Right lobe of liver (tissue), 6 donors: ENCODE measurements at regions not wholly inside any gene's neighbourhood (a gene's known extent, or its start where the extent isn't known, plus 50 kb on each side); places are given as distances from the start of the nearest gene placed in this dataset.

Source experiments
- ATAC-seq, 4 donors: fragments of 200-7000 bp; cut with Tn5 transposase; one replicate each; pipeline ENCODE4 v1.9.1; 2020; ENCODE audit warnings: mild to moderate bottlenecking in 4 of 4, moderate library complexity in 4 of 4
- DNase-seq, 3 donors: peaks; one replicate each; pipeline ENCODE4 v3.0.0-alpha.2; 2020
- H3K27ac ChIP-seq, 3 donors: fragments of 200-600 bp; one replicate each; pipeline ENCODE4 v1.8.0; 2022
- H3K27me3 ChIP-seq, 2 donors: fragments of 200-600 bp; one replicate each; pipeline ENCODE4 v1.8.0; 2022
- H3K36me3 ChIP-seq, 4 donors: fragments of 200-600 bp; sonication (generic) in 1 of 4; one replicate each; pipeline versions ENCODE4 v1.5.1 to v1.8.0; 2017 to 2022; ENCODE audit warnings: control low read depth in 1 of 4
- H3K4me1 ChIP-seq, 4 donors: fragments of 200-600 bp; sonication (generic) in 1 of 4; one replicate each; pipeline versions ENCODE4 v1.5.1 to v1.8.0; 2017 to 2022; ENCODE audit warnings: control low read depth in 1 of 4
- H3K4me3 ChIP-seq, 3 donors: fragments of 200-600 bp; one replicate each; pipeline ENCODE4 v1.8.0; 2022
- H3K9me3 ChIP-seq, 4 donors: fragments of 200-600 bp; sonication (generic) in 1 of 4; one replicate each; pipeline versions ENCODE4 v1.5.1 to v1.8.0; 2017 to 2022; ENCODE audit warnings: control low read depth in 1 of 4
- POLR2A ChIP-seq: fragments of 450-650 bp; IDR thresholded peaks from one replicate; pipeline ENCODE4 v1.6.1; 2017; ENCODE audit warnings: antibody characterized with exemption, mild to moderate bottlenecking
- WGBS: methylation state at CpG from one replicate; pipeline ENCODE4 v1.1.6; 2018; ENCODE audit warnings: low coverage, low lambda C conversion rate; ENCODE audit not compliant: insufficient coverage; ENCODE audit errors: missing lambda C conversion rate; 5-methylcytosine and 5-hydroxymethylcytosine counted together
- intact Hi-C, 2 donors: fragments of 100-400 bp; cut with DNase I; formaldehyde crosslinking; loops; one replicate each; pipeline versions ENCODE4 v1.11.2 to v1.14.1; 2022
- TF ChIP-seq, protein P1 (sequence below), 4 donors: fragments of 200-600 bp in 3 of 4; fragments of 450-650 bp in 1 of 4; IDR thresholded peaks; one replicate each; pipeline versions ENCODE4 v1.5.1 to v1.8.0; 2016 to 2022; ENCODE audit warnings: antibody characterized with exemption in 4 of 4, mild to moderate bottlenecking in 2 of 4
- donor health status: DM: no; HTN: yes; CAD: no.
- donor health status: DM: no; HTN: no; CAD: no.
- donor health status: DM: no; HTN: no; CAD: no.
- donor health status: DM: no; HTN: yes; CAD: no.
- donor health status: DM: no; HTN: yes; CAD: no.

DNA sequence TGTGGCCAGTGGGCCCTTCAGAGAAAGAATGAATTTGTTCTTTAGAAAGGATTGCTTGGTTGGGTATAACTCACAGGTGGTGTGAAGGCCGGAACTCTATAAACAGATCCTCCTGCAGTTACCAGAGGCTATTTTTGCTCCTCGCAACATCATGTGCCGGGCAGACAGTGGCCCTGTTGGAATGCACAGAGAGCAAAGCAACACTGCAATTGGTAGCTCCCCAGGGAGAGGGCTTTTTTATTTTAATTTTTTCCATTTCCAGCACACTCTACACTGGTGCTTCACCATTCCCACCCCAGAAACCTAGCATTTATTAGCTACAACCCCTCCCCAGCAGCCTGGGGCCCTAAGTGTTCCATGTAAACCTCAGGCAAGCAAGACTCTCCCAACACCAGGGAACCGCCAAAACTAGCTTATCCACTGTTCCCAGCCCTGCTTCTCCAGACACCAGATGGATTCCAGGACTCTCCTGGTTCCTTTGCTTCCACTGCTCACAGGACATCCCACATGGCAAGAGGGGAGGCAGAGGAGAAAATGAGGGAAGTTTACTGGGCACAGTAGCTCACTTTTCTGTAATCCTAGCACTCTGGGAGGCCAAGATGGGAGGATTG is 75.1 kb upstream of the TMEM164 start:
- H3K36me3 ChIP-seq, result no peaks in the 10 kb centered on the region

GRCh38 chrX:109928596-109929335 is 74.1 kb upstream of the TMEM164 start:
- Histone ChIP-seq H3K27me3 (peaks cover 0 to 6% of the 10 kb centered on the region in 2 donors), H3K27ac (no peak overlapping the region), H3K4me3 (no peak overlapping the region), H3K36me3 (no peaks in the 10 kb centered on the region), H3K4me1 (no peaks in the 10 kb centered on the region), H3K9me3 (no peaks in the 10 kb centered on the region)
- 57% methylated on average over 6 of the region's 6 CpGs for whole genome bisulfite sequencing
- ATAC-seq (no peak), DNase-seq (no peak)
- intact Hi-C loops, result no loop called here
- TF ChIP-seq, protein P1, sequence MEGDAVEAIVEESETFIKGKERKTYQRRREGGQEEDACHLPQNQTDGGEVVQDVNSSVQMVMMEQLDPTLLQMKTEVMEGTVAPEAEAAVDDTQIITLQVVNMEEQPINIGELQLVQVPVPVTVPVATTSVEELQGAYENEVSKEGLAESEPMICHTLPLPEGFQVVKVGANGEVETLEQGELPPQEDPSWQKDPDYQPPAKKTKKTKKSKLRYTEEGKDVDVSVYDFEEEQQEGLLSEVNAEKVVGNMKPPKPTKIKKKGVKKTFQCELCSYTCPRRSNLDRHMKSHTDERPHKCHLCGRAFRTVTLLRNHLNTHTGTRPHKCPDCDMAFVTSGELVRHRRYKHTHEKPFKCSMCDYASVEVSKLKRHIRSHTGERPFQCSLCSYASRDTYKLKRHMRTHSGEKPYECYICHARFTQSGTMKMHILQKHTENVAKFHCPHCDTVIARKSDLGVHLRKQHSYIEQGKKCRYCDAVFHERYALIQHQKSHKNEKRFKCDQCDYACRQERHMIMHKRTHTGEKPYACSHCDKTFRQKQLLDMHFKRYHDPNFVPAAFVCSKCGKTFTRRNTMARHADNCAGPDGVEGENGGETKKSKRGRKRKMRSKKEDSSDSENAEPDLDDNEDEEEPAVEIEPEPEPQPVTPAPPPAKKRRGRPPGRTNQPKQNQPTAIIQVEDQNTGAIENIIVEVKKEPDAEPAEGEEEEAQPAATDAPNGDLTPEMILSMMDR (IDR thresholded peaks at IDR 0.05), result no peak
- no peak for TF ChIP-seq POLR2A

More for the DNA sequence above, 75.1 kb upstream of the TMEM164 start:
- Histone ChIP-seq H3K4me3 (no peak overlapping the region), H3K4me1 (no peaks in the 10 kb centered on the region), H3K27ac (no peak overlapping the region), H3K9me3 (no peaks in the 10 kb centered on the region), H3K27me3 (no peaks in the 10 kb centered on the region)
- TF ChIP-seq POLR2A, result no peak
- TF ChIP-seq, protein P1 (IDR thresholded peaks at IDR 0.05), result no peak
- WGBS, result 93% methylated on average over 2 of the region's 4 CpGs
- DNase-seq (no peak), ATAC-seq (no peak)
- intact Hi-C loops, result no loop called here

DNA sequence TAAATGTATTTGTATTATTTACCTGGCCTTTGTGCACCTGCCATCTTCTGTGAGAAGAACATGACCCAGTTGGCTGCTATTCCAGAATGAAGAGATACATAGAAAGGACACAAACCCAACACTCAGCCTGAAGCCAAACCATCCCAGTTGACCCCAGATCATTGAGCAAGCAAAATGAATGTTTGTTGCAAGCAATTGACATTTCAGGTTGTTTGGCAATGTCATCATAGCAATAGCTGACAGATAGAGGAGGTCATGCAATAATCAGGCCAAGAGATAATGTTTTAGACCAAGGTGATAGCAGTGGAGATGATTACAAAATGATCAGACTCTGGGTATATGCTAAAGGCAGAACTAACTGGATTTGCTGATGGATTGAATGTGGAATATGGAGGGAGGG is 71.2 kb upstream of the TMEM164 start:
- Histone ChIP-seq H3K36me3 (no peaks in the 10 kb centered on the region), H3K27ac (no peak overlapping the region), H3K27me3 (peaks cover 0 to 26% of the 10 kb centered on the region in 2 donors), H3K4me3 (no peak overlapping the region), H3K9me3 (no peaks in the 10 kb centered on the region), H3K4me1 (no peaks in the 10 kb centered on the region)
- TF ChIP-seq POLR2A, result no peak
- TF ChIP-seq, protein P1 (IDR thresholded peaks at IDR 0.05), result no peak
- DNase-seq (peak in 1 of 3 donors; percentile 42), ATAC-seq (peak; percentile 44 to 83 (median 76))
- intact Hi-C loops, result no loop called here

GRCh38 chrX:109934434-109934833 is 68.5 kb upstream of the TMEM164 start:
- Histone ChIP-seq H3K4me1 (no peaks in the 10 kb centered on the region), H3K9me3 (no peaks in the 10 kb centered on the region), H3K27ac (no peak overlapping the region), H3K36me3 (no peaks in the 10 kb centered on the region), H3K27me3 (peaks cover 0 to 26% of the 10 kb centered on the region in 2 donors), H3K4me3 (no peak overlapping the region)
- intact Hi-C loops, result no loop called here
- WGBS, result 33% methylated on average over 1 of the region's 1 CpG
- DNase-seq (no peak), ATAC-seq (no peak)
- TF ChIP-seq, protein P1 (IDR thresholded peaks at IDR 0.05), result no peak
